Endothelial cell of umbilical vein (primary cell): ENCODE measurements at regions not wholly inside any gene's neighbourhood (a gene's known extent, or its start where the extent isn't known, plus 50 kb on each side); places are given as distances from the start of the nearest gene placed in this dataset.

Source experiments
- BruUV-seq: library from RNA; stranded (reverse); fragments of 400-500 nt; replicated peaks from 2 replicates; lab custom pipeline; 2021; lab: Mats Ljungman, UMichigan
- CTCF ChIA-PET: fragments of 300-600, 350-600 bp; sonication (Branson Sonifier 250); formaldehyde crosslinking; loops from one replicate; lab custom pipeline; 2021; ENCODE audit warnings: antibody characterized with exemption, inconsistent platforms; lab: Charles Lee
- POLR2A ChIA-PET: fragments of 300-600, 350-600 bp; sonication (Branson Sonifier 250); formaldehyde crosslinking; loops from one replicate; lab custom pipeline; 2021; ENCODE audit warnings: antibody characterized with exemption, inconsistent platforms; lab: Charles Lee
- DNase-seq: peaks from one replicate; pipeline ENCODE4 v3.0.0-alpha.2; 2011; ENCODE audit warnings: low read depth, low spot score
- FAIRE-seq: peaks from 2 replicates; lab custom pipeline; 2011; peaks lifted over from hg19 to GRCh38; lab: Jason Lieb, UNC
- H2AFZ ChIP-seq: 2 replicates; pipeline ENCODE4 v1.6.0; 2012; ENCODE audit warnings: low read depth, low read length, control low read depth, inconsistent platforms
- H3K27ac ChIP-seq: 2 replicates; pipeline ENCODE4 v1.5.1; 2011; ENCODE audit warnings: low read depth, mild to moderate bottlenecking, control low read depth, low read length, moderate library complexity; ENCODE audit not compliant: insufficient read depth
- H3K27me3 ChIP-seq, 2 experiments: 2 replicates each; pipeline versions ENCODE4 v1.6.0 to v1.6.1; 2011; ENCODE audit warnings: low read length in 2 of 2, mixed read lengths in 1 of 2; ENCODE audit not compliant: control insufficient read depth in 2 of 2, insufficient read depth in 2 of 2
- H3K36me3 ChIP-seq, 2 experiments: 2 replicates in 1 of 2; 3 replicates in 1 of 2; pipeline ENCODE4 v1.5.1; 2011; ENCODE audit warnings: low read length in 2 of 2, mild to moderate bottlenecking in 1 of 2, moderate library complexity in 1 of 2; ENCODE audit not compliant: control insufficient read depth in 2 of 2, insufficient read depth in 2 of 2; ENCODE audit errors: extremely low read depth in 1 of 2
- H3K4me1 ChIP-seq: 3 replicates; pipeline ENCODE4 v1.5.1; 2011; ENCODE audit warnings: mild to moderate bottlenecking, low read length; ENCODE audit not compliant: control insufficient read depth, insufficient read depth; ENCODE audit errors: extremely low read depth
- H3K4me2 ChIP-seq: 2 replicates; pipeline ENCODE4 v1.6.1; 2011; ENCODE audit warnings: low read length, control low read depth, mixed read lengths; ENCODE audit not compliant: insufficient read depth
- H3K4me3 ChIP-seq, 3 experiments: fragments of 200-600 bp in 1 of 3; sonication (generic), shearing (Covaris generic) in 1 of 3; replicated peaks in 1 of 3; 2 replicates each; pipeline ENCODE4 v1.5.1; 2011 to 2016; ENCODE audit warnings: control low read depth in 3 of 3, low read length in 3 of 3, mild to moderate bottlenecking in 2 of 3, inconsistent platforms in 1 of 3, low read depth in 1 of 3, moderate library complexity in 1 of 3; ENCODE audit not compliant: insufficient read depth in 1 of 3
- H3K79me2 ChIP-seq: 2 replicates; pipeline ENCODE4 v1.6.0; 2012; ENCODE audit warnings: low read length, inconsistent platforms; ENCODE audit not compliant: control insufficient read depth, insufficient read depth
- H3K9ac ChIP-seq: replicated peaks from 2 replicates; pipeline ENCODE3; 2011; ENCODE audit warnings: low read length, control low read depth; ENCODE audit not compliant: insufficient read depth; ENCODE audit errors: extremely low read depth
- H3K9me1 ChIP-seq: replicated peaks from 3 replicates; pipeline ENCODE4 v1.6.0; 2011; ENCODE audit warnings: mild to moderate bottlenecking, low read length; ENCODE audit not compliant: control insufficient read depth, insufficient read depth; ENCODE audit errors: extremely low read depth
- H3K9me3 ChIP-seq: replicated peaks from 2 replicates; pipeline ENCODE4 v1.5.1; 2012; ENCODE audit warnings: low read length, inconsistent platforms; ENCODE audit not compliant: control insufficient read depth, insufficient read depth
- H4K20me1 ChIP-seq: replicated peaks from 2 replicates; pipeline ENCODE3; 2011; ENCODE audit warnings: mild to moderate bottlenecking, low read length; ENCODE audit not compliant: control insufficient read depth, insufficient read depth; ENCODE audit errors: extremely low read depth
- FOS ChIP-seq: IDR thresholded peaks from 2 replicates; pipeline ENCODE4 v1.6.1; 2011; ENCODE audit warnings: mild to moderate bottlenecking, low read length, moderate library complexity, borderline replicate concordance; ENCODE audit not compliant: insufficient read depth
- GATA2 ChIP-seq: IDR thresholded peaks from 2 replicates; pipeline ENCODE4 v1.7.0; 2011; ENCODE audit warnings: low read depth, mild to moderate bottlenecking, moderate library complexity, mixed read lengths, low read length; ENCODE audit not compliant: insufficient read length, insufficient read depth
- JUN ChIP-seq: IDR thresholded peaks from 2 replicates; pipeline ENCODE4 v1.6.1; 2011; ENCODE audit warnings: borderline replicate concordance, low read depth; ENCODE audit not compliant: insufficient read length, insufficient read depth
- MYC ChIP-seq: IDR thresholded peaks from one replicate; pipeline ENCODE4 v1.6.1; 2011; ENCODE audit warnings: mild to moderate bottlenecking, low read depth, low read length
- POLR2A ChIP-seq: IDR thresholded peaks from 2 replicates; pipeline ENCODE4 v1.6.1; 2012; ENCODE audit warnings: low read depth, mild to moderate bottlenecking, control low read depth, low read length
- POLR2AphosphoS5 ChIP-seq: IDR thresholded peaks from 2 replicates; pipeline ENCODE4 v1.6.1; 2012; ENCODE audit warnings: low read depth, mild to moderate bottlenecking, control low read depth, low read length, moderate library complexity; ENCODE audit not compliant: insufficient read depth
- dilution Hi-C: fragments of 300-500 bp; cut with MboI; formaldehyde crosslinking; loops from one replicate; pipeline ENCODE4 v1.15.0; 2019; ENCODE audit warnings: low sequenced_read_pairs; ENCODE audit not compliant: extremely low pct_ligation_motif_present
- intact Hi-C: fragments of 100-400 bp; cut with micrococcal nuclease; formaldehyde crosslinking; loops from one replicate; pipeline ENCODE4 v1.10.0; 2022
- TF ChIP-seq, protein P1 (sequence below), 2 donors: IDR thresholded peaks; 1 replicate in 1 of 2; 2 replicates in 1 of 2; pipeline ENCODE4 v1.5.1; 2011; ENCODE audit warnings: low read length in 2 of 2, mild to moderate bottlenecking in 2 of 2, moderate library complexity in 2 of 2, control low read depth in 1 of 2, inconsistent platforms in 1 of 2, low read depth in 1 of 2; ENCODE audit not compliant: insufficient read depth in 1 of 2; ENCODE audit errors: extremely low read depth in 1 of 2
- TF ChIP-seq, protein P2 (sequence below): IDR thresholded peaks from 2 replicates; pipeline ENCODE4 v1.6.1; 2011; ENCODE audit not compliant: insufficient read depth, insufficient read length

GRCh38 chr18:73261243-73261642, 393.5 kb upstream of the NETO1 start:
- H3K36me3 ChIP-seq, result no peaks in the 10 kb centered on the region
- intact Hi-C loops, result no loop called here
- no peaks in the 10 kb centered on the region for H3K9me1 ChIP-seq
- H3K4me2 ChIP-seq, result no peak overlapping the region
- no TSS peak for BruUV-seq
- DNase-seq, result no peak
- H3K9ac ChIP-seq, result no peak overlapping the region
- H3K79me2 ChIP-seq, result no peaks in the 10 kb centered on the region
- H3K4me3 ChIP-seq, result no peak overlapping the region
- no peaks in the 10 kb centered on the region for H4K20me1 ChIP-seq
- TF ChIP-seq POLR2A (no peak), FOS (no peak)
- TF ChIP-seq, protein P1, sequence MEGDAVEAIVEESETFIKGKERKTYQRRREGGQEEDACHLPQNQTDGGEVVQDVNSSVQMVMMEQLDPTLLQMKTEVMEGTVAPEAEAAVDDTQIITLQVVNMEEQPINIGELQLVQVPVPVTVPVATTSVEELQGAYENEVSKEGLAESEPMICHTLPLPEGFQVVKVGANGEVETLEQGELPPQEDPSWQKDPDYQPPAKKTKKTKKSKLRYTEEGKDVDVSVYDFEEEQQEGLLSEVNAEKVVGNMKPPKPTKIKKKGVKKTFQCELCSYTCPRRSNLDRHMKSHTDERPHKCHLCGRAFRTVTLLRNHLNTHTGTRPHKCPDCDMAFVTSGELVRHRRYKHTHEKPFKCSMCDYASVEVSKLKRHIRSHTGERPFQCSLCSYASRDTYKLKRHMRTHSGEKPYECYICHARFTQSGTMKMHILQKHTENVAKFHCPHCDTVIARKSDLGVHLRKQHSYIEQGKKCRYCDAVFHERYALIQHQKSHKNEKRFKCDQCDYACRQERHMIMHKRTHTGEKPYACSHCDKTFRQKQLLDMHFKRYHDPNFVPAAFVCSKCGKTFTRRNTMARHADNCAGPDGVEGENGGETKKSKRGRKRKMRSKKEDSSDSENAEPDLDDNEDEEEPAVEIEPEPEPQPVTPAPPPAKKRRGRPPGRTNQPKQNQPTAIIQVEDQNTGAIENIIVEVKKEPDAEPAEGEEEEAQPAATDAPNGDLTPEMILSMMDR (IDR thresholded peaks at IDR 0.05; ENCODE audit: extremely low read depth in 1 of 2, insufficient read depth in 1 of 2, low read depth in 1 of 2, low read length in 2 of 2), result no peak
- POLR2A ChIA-PET, result no interaction called here
- no peak overlapping the region for H3K27ac ChIP-seq
- no peak overlapping the region for H2AFZ ChIP-seq
- CTCF ChIA-PET, result no interaction called here
- peaks cover 3% of the 10 kb centered on the region for H3K9me3 ChIP-seq
- H3K4me1 ChIP-seq, result no peaks in the 10 kb centered on the region
- H3K27me3 ChIP-seq, result no peaks in the 10 kb centered on the region
- dilution Hi-C loops, result no loop called here
- no peak for FAIRE-seq

GRCh38 chr18:73258375-73259087, 390.7 kb upstream of the NETO1 start:
- dilution Hi-C loops (no loop called here), intact Hi-C loops (no loop called here)
- FAIRE-seq (no peak), DNase-seq (no peak)
- TF ChIP-seq POLR2A (no peak), POLR2AphosphoS5 (no peak), MYC (no peak), JUN (no peak), FOS (no peak), GATA2 (no peak)
- TF ChIP-seq, protein P2, sequence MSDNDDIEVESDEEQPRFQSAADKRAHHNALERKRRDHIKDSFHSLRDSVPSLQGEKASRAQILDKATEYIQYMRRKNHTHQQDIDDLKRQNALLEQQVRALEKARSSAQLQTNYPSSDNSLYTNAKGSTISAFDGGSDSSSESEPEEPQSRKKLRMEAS, result no peak
- TF ChIP-seq, protein P1 (IDR thresholded peaks at IDR 0.05; ENCODE audit: extremely low read depth in 1 of 2, insufficient read depth in 1 of 2, low read depth in 1 of 2, low read length in 2 of 2), result no peak
- Histone ChIP-seq H3K27ac (no peak overlapping the region), H3K79me2 (no peaks in the 10 kb centered on the region), H2AFZ (no peak overlapping the region), H4K20me1 (no peaks in the 10 kb centered on the region), H3K9ac (no peak overlapping the region), H3K36me3 (no peaks in the 10 kb centered on the region), H3K4me1 (no peaks in the 10 kb centered on the region), H3K9me3 (peaks cover 2% of the 10 kb centered on the region), H3K4me2 (no peak overlapping the region), H3K4me3 (no peak overlapping the region), H3K9me1 (no peaks in the 10 kb centered on the region), H3K27me3 (no peaks in the 10 kb centered on the region)
- CTCF ChIA-PET, result no interaction called here
- POLR2A ChIA-PET, result no interaction called here
- BruUV-seq, result no TSS peak
